A673 (cell line): ENCODE measurements at regions not wholly inside any gene's neighbourhood (a gene's known extent, or its start where the extent isn't known, plus 50 kb on each side); places are given as distances from the start of the nearest gene placed in this dataset.

Experiments
- BruUV-seq: library from RNA; stranded (reverse); fragments of 400-500 nt; replicated peaks from 2 replicates; lab custom pipeline; 2021; lab: Mats Ljungman, UMichigan
- CTCF ChIA-PET: fragments of 300-600 bp; sonication (Branson Sonifier 250); formaldehyde crosslinking; loops from one replicate; lab custom pipeline; 2022; ENCODE audit warnings: antibody characterized with exemption; lab: Charles Lee
- POLR2A ChIA-PET: fragments of 300-600 bp; sonication (Branson Sonifier 250); formaldehyde crosslinking; loops from one replicate; lab custom pipeline; 2022; ENCODE audit warnings: antibody characterized with exemption; ENCODE audit not compliant: low non-redundant PET; lab: Charles Lee
- DNase-seq: peaks from one replicate; pipeline ENCODE4 v3.0.0-alpha.2; 2015; ENCODE audit warnings: low spot score
- H3K27ac ChIP-seq: fragments of 200-600 bp; sonication (generic); 2 replicates; pipeline ENCODE4 v1.5.1; 2016; ENCODE audit warnings: mixed run types, low read depth, mild to moderate bottlenecking, mixed read lengths, antibody characterized with exemption, low read length; ENCODE audit not compliant: poor library complexity, severe bottlenecking
- H3K27me3 ChIP-seq: fragments of 200-600 bp; sonication (generic); replicated peaks from 2 replicates; pipeline ENCODE4 v1.6.1; 2017; ENCODE audit warnings: mixed run types, low read depth, mild to moderate bottlenecking, mixed read lengths, antibody characterized with exemption, low read length; ENCODE audit not compliant: insufficient read depth, poor library complexity
- H3K36me3 ChIP-seq: fragments of 200-600 bp; sonication (generic); 2 replicates; pipeline ENCODE4 v1.6.1; 2016; ENCODE audit warnings: mixed run types, mild to moderate bottlenecking, mixed read lengths, antibody characterized with exemption, low read length; ENCODE audit not compliant: insufficient read depth, poor library complexity, severe bottlenecking
- H3K4me1 ChIP-seq: fragments of 200-600 bp; sonication (generic); 2 replicates; pipeline ENCODE4 v1.6.1; 2017; ENCODE audit warnings: mixed run types, mild to moderate bottlenecking, mixed read lengths, antibody characterized with exemption, low read length; ENCODE audit not compliant: insufficient read depth, poor library complexity, severe bottlenecking
- H3K4me3 ChIP-seq: fragments of 200-600 bp; sonication (generic); 2 replicates; pipeline ENCODE4 v1.5.1; 2016; ENCODE audit warnings: low read depth, mixed run types, mild to moderate bottlenecking, mixed read lengths, low read length; ENCODE audit not compliant: poor library complexity, severe bottlenecking
- H3K9me3 ChIP-seq: fragments of 200-600 bp; sonication (generic); 2 replicates; pipeline ENCODE4 v1.6.1; 2016; ENCODE audit warnings: mixed run types, low read depth, mild to moderate bottlenecking, mixed read lengths, antibody characterized with exemption, low read length; ENCODE audit not compliant: poor library complexity, severe bottlenecking
- CTCF ChIP-seq: fragments of 300-800, 200-600 bp; sonication (generic); conservative IDR thresholded peaks from 2 replicates; pipeline ENCODE4 v1.5.1; 2017; ENCODE audit warnings: low read depth, mild to moderate bottlenecking, antibody characterized with exemption, low read length, moderate library complexity, mixed read lengths
- EZH2 ChIP-seq: fragments of 200-600 bp; sonication (generic); IDR thresholded peaks from 2 replicates; pipeline ENCODE4 v1.6.1; 2017; ENCODE audit warnings: borderline replicate concordance, low read depth, mild to moderate bottlenecking, mixed read lengths, antibody characterized with exemption, low read length; ENCODE audit not compliant: poor library complexity, severe bottlenecking
- intact Hi-C: fragments of 100-400 bp; cut with micrococcal nuclease; formaldehyde crosslinking; loops from one replicate; pipeline ENCODE4 v1.10.0; 2022; ENCODE audit not compliant: unreplicated experiment

DNA sequence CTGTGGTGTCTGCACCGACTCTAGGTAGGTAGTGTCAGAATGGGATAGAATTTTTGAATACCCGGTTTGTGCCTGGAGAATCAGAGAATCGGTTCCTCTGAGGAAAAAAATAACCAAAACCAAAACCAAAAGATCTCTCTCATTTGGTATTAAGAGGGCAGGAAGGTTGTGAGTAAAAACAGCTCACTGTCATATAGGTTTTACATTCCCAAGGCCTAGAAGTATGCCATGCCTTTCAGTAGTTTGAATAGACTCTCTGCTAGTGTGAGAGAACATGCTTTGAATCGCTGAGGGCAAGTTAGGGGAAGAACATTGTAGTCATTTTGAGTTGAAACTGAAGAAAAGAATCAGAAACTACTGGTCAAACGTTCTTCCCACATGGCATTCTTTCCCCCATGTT, 411.4 kb upstream of the CD180 start:
- POLR2A ChIA-PET, result no interaction called here
- CTCF ChIA-PET, result no interaction called here
- no peak for DNase-seq

DNA sequence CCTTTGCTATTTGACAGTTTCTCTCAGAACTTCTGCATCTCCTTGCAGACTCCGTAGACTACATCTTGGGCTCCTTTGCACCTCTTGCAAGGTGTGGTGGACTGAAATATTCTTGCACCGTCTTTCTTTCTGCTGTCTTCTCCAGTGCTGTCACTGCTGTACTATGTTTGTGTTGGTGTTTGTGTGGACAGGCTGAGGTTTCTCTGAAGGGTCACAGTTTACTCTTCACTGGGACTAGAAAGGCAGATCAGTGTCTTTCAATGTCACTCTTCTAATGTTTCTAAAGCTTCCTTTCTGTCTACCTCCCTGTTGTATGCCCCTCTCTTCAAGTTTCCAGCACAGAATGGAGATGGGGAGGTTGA, 410.0 kb upstream of the CD180 start:
- no peak for DNase-seq
- BruUV-seq, result no TSS peak
- Histone ChIP-seq H3K27ac (no peak overlapping the region), H3K27me3 (no peaks in the 10 kb centered on the region), H3K36me3 (no peaks in the 10 kb centered on the region), H3K4me3 (no peak overlapping the region), H3K4me1 (no peaks in the 10 kb centered on the region), H3K9me3 (no peaks in the 10 kb centered on the region)
- TF ChIP-seq EZH2 (no peak), CTCF (no peak)
- intact Hi-C loops, result no loop called here
- POLR2A ChIA-PET, result no interaction called here
- CTCF ChIA-PET, result no interaction called here

More for the DNA sequence above, 411.4 kb upstream of the CD180 start:
- H3K27ac ChIP-seq, result no peak overlapping the region
- TF ChIP-seq EZH2, result no peak
- no peak for TF ChIP-seq CTCF
- no TSS peak for BruUV-seq
- no peaks in the 10 kb centered on the region for H3K36me3 ChIP-seq
- no peaks in the 10 kb centered on the region for H3K4me1 ChIP-seq
- no peaks in the 10 kb centered on the region for H3K27me3 ChIP-seq
- H3K9me3 ChIP-seq, result no peaks in the 10 kb centered on the region
- H3K4me3 ChIP-seq, result no peak overlapping the region
- intact Hi-C loops, result no loop called here

GRCh38 chr5:67605730-67606585, 409.4 kb upstream of the CD180 start:
- intact Hi-C loops, result no loop called here
- ChIA-PET POLR2A (no interaction called here), CTCF (no interaction called here)
- Histone ChIP-seq H3K9me3 (no peaks in the 10 kb centered on the region), H3K36me3 (no peaks in the 10 kb centered on the region), H3K27me3 (no peaks in the 10 kb centered on the region), H3K27ac (no peak overlapping the region), H3K4me1 (no peaks in the 10 kb centered on the region), H3K4me3 (no peak overlapping the region)
- BruUV-seq, result no TSS peak
- no peak for DNase-seq
- TF ChIP-seq CTCF, result no peak
- no peak for TF ChIP-seq EZH2
